ENCODE measurements at regions not wholly inside any gene's neighbourhood (a gene's known extent, or its start where the extent isn't known, plus 50 kb on each side); places are given as distances from the start of the nearest gene placed in this dataset.
"Not testable (repeated sequence)": the region's sequence is repeated elsewhere in the genome, so short reads cannot be mapped to it uniquely, and the experiment has no call there.

GRCh38 chr2:230593765-230594164 is 118.9 kb upstream of the CAB39 start:
- DNase-seq (ENCODE audit: low spot score) = no peak

- DNase-seq (ENCODE audit: low spot score) = no peak
Observed at GRCh38 chr2:230594286-230594840, 118.3 kb upstream of the CAB39 start.

- DNase-seq (ENCODE audit: low spot score) = no peak
Observed at GRCh38 chr2:230599853-230600252, 112.8 kb upstream of the CAB39 start.

GRCh38 chr2:230600285-230600684 is 112.4 kb upstream of the CAB39 start:
- no peak for DNase-seq (ENCODE audit: low spot score)

- DNase-seq (ENCODE audit: low spot score) = no peak
Observed at GRCh38 chr2:230600881-230601280, 111.8 kb upstream of the CAB39 start.

GRCh38 chr2:230601510-230601909 is 111.1 kb upstream of the CAB39 start:
- DNase-seq (ENCODE audit: low spot score) = no peak

GRCh38 chr2:230602562-230603230 is 109.9 kb upstream of the CAB39 start:
- DNase-seq (ENCODE audit: low spot score) = no peak

- not testable (repeated sequence) for DNase-seq (ENCODE audit: low spot score)
Observed at GRCh38 chr2:230603317-230603716, 109.3 kb upstream of the CAB39 start.

- not testable (repeated sequence) for DNase-seq (ENCODE audit: low spot score)
Observed at GRCh38 chr2:230604158-230604557, 108.5 kb upstream of the CAB39 start.

- no peak for DNase-seq (ENCODE audit: low spot score)
Observed at GRCh38 chr2:230614040-230614439, 98.6 kb upstream of the CAB39 start.

- no peak for DNase-seq (ENCODE audit: low spot score)
Observed at GRCh38 chr2:230614913-230615332, 97.7 kb upstream of the CAB39 start.

- not testable (repeated sequence) for DNase-seq (ENCODE audit: low spot score)
Observed at GRCh38 chr2:230617256-230617706, 95.4 kb upstream of the CAB39 start.

- no peak for DNase-seq (ENCODE audit: low spot score)
Observed at GRCh38 chr2:230619491-230619890, 93.2 kb upstream of the CAB39 start.

GRCh38 chr2:230625220-230625619 is 87.4 kb upstream of the CAB39 start:
- DNase-seq (ENCODE audit: low spot score) = not testable (repeated sequence)

GRCh38 chr2:230627091-230627490 is 85.6 kb upstream of the CAB39 start:
- DNase-seq (ENCODE audit: low spot score) = not testable (repeated sequence)

GRCh38 chr2:230627806-230628724 is 84.6 kb upstream of the CAB39 start:
- DNase-seq (ENCODE audit: low spot score) = no peak

- no peak for DNase-seq (ENCODE audit: low spot score)
Observed at GRCh38 chr2:230631470-230631869, 81.2 kb upstream of the CAB39 start.

GRCh38 chr2:230634146-230634545 is 78.5 kb upstream of the CAB39 start:
- no peak for DNase-seq (ENCODE audit: low spot score)

GRCh38 chr2:230634721-230635313 is 77.8 kb upstream of the CAB39 start:
- not testable (repeated sequence) for DNase-seq (ENCODE audit: low spot score)

GRCh38 chr2:230636684-230637271 is 75.9 kb upstream of the CAB39 start:
- DNase-seq (ENCODE audit: low spot score) = no peak

GRCh38 chr2:230637486-230637885 is 75.2 kb upstream of the CAB39 start:
- DNase-seq (ENCODE audit: low spot score) = not testable (repeated sequence)
